Kidney (tissue), 13 donors: ENCODE measurements at regions not wholly inside any gene's neighbourhood (a gene's known extent, or its start where the extent isn't known, plus 50 kb on each side); places are given as distances from the start of the nearest gene placed in this dataset.
A peak's percentile ranks its signal among the peaks of the same experiment; 100 is the strongest.

Experiments used
- DNase-seq, 5 donors: peaks; one replicate each; pipeline ENCODE4 v3.0.0-alpha.2; 2013 to 2020
- FAIRE-seq: peaks from 2 replicates; lab custom pipeline; 2012; peaks lifted over from hg19 to GRCh38; lab: Jason Lieb, UNC
- H3K27ac ChIP-seq, 2 donors: one replicate each; pipeline ENCODE4 v1.7.0; 2013; ENCODE audit warnings: low read depth in 2 of 2, low read length in 2 of 2, inconsistent platforms in 1 of 2
- H3K27me3 ChIP-seq: one replicate; pipeline ENCODE4 v1.7.1; 2013; ENCODE audit warnings: low read length, inconsistent platforms; ENCODE audit not compliant: control insufficient read depth, insufficient read depth
- H3K36me3 ChIP-seq, 3 donors: one replicate each; pipeline versions ENCODE4 v1.7.0 to v1.7.1; 2013; ENCODE audit warnings: low read length in 3 of 3, control low read depth in 1 of 3, inconsistent platforms in 1 of 3; ENCODE audit not compliant: insufficient read depth in 3 of 3, control insufficient read depth in 2 of 3
- H3K4me1 ChIP-seq, 3 donors: one replicate each; pipeline versions ENCODE4 v1.7.0 to v1.7.1; 2013; ENCODE audit warnings: low read length in 3 of 3, inconsistent platforms in 1 of 3, low read depth in 1 of 3; ENCODE audit not compliant: control insufficient read depth in 2 of 3, insufficient read depth in 2 of 3
- H3K4me3 ChIP-seq, 3 donors: one replicate each; pipeline versions ENCODE4 v1.7.0 to v1.8.1; 2013; ENCODE audit warnings: low read length in 3 of 3, control low read depth in 1 of 3, inconsistent platforms in 1 of 3
- H3K9ac ChIP-seq, 3 donors: one replicate each; pipeline versions ENCODE4 v1.7.0 to v1.7.1; 2013; ENCODE audit warnings: low read length in 3 of 3, control low read depth in 1 of 3, inconsistent platforms in 1 of 3
- H3K9me3 ChIP-seq, 3 donors: one replicate each; pipeline versions ENCODE4 v1.7.0 to v1.7.1; 2013; ENCODE audit warnings: low read length in 3 of 3, control low read depth in 1 of 3, inconsistent platforms in 1 of 3; ENCODE audit not compliant: control insufficient read depth in 2 of 3, insufficient read depth in 1 of 3
- intact Hi-C: fragments of 100-400 bp; cut with DNase I; formaldehyde crosslinking; loops from one replicate; pipeline ENCODE4 v1.11.1; 2022
- TF ChIP-seq, protein P1 (sequence below): IDR thresholded peaks from 3 replicates; pipeline ENCODE4 v1.5.1; 2012; ENCODE audit warnings: mild to moderate bottlenecking, moderate library complexity, borderline replicate concordance; ENCODE audit not compliant: insufficient read depth; ENCODE audit errors: extremely low read depth
- donor health status: control.
- donor health status: control.
- donor health status: control.
- donor health status: control.
- donor health status: control.
- donor health status: DM: yes; HTN: yes; CAD: no.
- donor health status: Normal renal cell carcinoma (clear cell type).

- FAIRE-seq (no peak), DNase-seq (no peak)
- no peak overlapping the region for H3K4me3 ChIP-seq
- no peaks in the 10 kb centered on the region for H3K36me3 ChIP-seq
- TF ChIP-seq, protein P1, sequence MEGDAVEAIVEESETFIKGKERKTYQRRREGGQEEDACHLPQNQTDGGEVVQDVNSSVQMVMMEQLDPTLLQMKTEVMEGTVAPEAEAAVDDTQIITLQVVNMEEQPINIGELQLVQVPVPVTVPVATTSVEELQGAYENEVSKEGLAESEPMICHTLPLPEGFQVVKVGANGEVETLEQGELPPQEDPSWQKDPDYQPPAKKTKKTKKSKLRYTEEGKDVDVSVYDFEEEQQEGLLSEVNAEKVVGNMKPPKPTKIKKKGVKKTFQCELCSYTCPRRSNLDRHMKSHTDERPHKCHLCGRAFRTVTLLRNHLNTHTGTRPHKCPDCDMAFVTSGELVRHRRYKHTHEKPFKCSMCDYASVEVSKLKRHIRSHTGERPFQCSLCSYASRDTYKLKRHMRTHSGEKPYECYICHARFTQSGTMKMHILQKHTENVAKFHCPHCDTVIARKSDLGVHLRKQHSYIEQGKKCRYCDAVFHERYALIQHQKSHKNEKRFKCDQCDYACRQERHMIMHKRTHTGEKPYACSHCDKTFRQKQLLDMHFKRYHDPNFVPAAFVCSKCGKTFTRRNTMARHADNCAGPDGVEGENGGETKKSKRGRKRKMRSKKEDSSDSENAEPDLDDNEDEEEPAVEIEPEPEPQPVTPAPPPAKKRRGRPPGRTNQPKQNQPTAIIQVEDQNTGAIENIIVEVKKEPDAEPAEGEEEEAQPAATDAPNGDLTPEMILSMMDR = no peak
- no peaks in the 10 kb centered on the region for H3K27me3 ChIP-seq
- no peaks in the 10 kb centered on the region for H3K9me3 ChIP-seq
- intact Hi-C loops = no loop called here
- H3K27ac ChIP-seq = no peak overlapping the region
- no peak overlapping the region for H3K9ac ChIP-seq
- H3K4me1 ChIP-seq = peaks cover 0 to 5% (median 2%) of the 10 kb centered on the region in 3 donors
Observed at GRCh38 chr6:40725390-40725789, 138.2 kb upstream of the LRFN2 start.

GRCh38 chr6:40724886-40725285 is 137.7 kb upstream of the LRFN2 start:
- no peaks in the 10 kb centered on the region for H3K36me3 ChIP-seq
- no peak overlapping the region for H3K27ac ChIP-seq
- H3K9ac ChIP-seq = no peak overlapping the region
- peaks cover 0 to 5% (median 2%) of the 10 kb centered on the region in 3 donors for H3K4me1 ChIP-seq
- DNase-seq (no peak), FAIRE-seq (no peak)
- H3K4me3 ChIP-seq = no peak overlapping the region
- no peaks in the 10 kb centered on the region for H3K9me3 ChIP-seq
- TF ChIP-seq, protein P1 = no peak
- intact Hi-C loops = no loop called here
- no peaks in the 10 kb centered on the region for H3K27me3 ChIP-seq

DNA sequence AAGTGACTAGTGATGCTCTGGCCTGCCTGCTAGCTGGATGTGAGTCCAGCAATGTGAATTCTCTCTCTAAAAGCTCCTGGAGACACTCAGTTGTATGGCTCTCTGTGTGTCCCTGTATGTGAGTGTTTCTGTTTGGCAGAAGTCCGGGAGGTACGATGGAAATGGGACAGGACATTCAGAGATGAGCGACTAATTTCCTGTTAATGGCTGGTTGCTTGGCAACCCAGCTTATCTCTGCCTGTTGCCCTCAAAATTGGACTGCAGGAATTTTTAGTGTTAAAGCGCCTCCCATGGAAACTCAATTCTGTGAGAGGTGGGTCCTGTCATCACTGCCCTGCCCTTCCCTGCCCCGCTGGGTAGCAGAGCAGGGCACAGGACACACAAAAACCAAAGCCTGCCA is 136.8 kb upstream of the LRFN2 start:
- DNase-seq (no peak), FAIRE-seq (no peak)
- Histone ChIP-seq H3K27ac (no peak overlapping the region), H3K36me3 (no peaks in the 10 kb centered on the region), H3K9ac (no peak overlapping the region), H3K4me1 (peaks cover 0 to 5% (median 5%) of the 10 kb centered on the region in 3 donors), H3K27me3 (no peaks in the 10 kb centered on the region), H3K4me3 (no peak overlapping the region), H3K9me3 (no peaks in the 10 kb centered on the region)
- TF ChIP-seq, protein P1 = no peak
- intact Hi-C loops = no loop called here

- no peak overlapping the region for H3K9ac ChIP-seq
- no peaks in the 10 kb centered on the region for H3K9me3 ChIP-seq
- H3K27me3 ChIP-seq = no peaks in the 10 kb centered on the region
- intact Hi-C loops = no loop called here
- peaks cover 0 to 5% (median 5%) of the 10 kb centered on the region in 3 donors for H3K4me1 ChIP-seq
- no peaks in the 10 kb centered on the region for H3K36me3 ChIP-seq
- H3K27ac ChIP-seq = no peak overlapping the region
- TF ChIP-seq, protein P1 = no peak
- FAIRE-seq (no peak), DNase-seq (peak in 2 of 5 donors; percentile 39 to 66)
- no peak overlapping the region for H3K4me3 ChIP-seq
Observed at GRCh38 chr6:40722553-40723258, 135.5 kb upstream of the LRFN2 start.
